ENCODE measurements at regions not wholly inside any gene's neighbourhood (a gene's known extent, or its start where the extent isn't known, plus 50 kb on each side); places are given as distances from the start of the nearest gene placed in this dataset.

DNA sequence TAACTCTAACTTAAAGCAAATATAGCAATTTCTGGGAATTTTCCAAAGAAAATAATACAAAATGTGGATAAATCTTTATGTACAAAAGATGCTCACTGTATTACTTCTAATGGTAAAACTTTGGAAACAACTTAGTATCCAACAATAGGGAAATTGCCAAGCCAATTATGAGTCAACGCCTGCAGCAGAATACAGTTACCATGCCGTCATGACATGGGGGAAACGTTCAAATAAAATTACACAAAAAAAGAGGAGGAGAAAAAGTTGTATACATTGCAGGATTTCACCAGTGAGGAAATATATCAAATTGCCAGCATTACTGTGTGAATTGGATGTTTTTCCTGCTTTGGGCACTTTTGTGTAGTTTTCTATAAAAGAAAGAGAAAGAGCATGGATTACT is 469.6 kb downstream of the SOX9 start:
- TF ChIP-seq, protein P1, sequence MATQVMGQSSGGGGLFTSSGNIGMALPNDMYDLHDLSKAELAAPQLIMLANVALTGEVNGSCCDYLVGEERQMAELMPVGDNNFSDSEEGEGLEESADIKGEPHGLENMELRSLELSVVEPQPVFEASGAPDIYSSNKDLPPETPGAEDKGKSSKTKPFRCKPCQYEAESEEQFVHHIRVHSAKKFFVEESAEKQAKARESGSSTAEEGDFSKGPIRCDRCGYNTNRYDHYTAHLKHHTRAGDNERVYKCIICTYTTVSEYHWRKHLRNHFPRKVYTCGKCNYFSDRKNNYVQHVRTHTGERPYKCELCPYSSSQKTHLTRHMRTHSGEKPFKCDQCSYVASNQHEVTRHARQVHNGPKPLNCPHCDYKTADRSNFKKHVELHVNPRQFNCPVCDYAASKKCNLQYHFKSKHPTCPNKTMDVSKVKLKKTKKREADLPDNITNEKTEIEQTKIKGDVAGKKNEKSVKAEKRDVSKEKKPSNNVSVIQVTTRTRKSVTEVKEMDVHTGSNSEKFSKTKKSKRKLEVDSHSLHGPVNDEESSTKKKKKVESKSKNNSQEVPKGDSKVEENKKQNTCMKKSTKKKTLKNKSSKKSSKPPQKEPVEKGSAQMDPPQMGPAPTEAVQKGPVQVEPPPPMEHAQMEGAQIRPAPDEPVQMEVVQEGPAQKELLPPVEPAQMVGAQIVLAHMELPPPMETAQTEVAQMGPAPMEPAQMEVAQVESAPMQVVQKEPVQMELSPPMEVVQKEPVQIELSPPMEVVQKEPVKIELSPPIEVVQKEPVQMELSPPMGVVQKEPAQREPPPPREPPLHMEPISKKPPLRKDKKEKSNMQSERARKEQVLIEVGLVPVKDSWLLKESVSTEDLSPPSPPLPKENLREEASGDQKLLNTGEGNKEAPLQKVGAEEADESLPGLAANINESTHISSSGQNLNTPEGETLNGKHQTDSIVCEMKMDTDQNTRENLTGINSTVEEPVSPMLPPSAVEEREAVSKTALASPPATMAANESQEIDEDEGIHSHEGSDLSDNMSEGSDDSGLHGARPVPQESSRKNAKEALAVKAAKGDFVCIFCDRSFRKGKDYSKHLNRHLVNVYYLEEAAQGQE (IDR thresholded peaks at IDR 0.05), result no peak
- TF ChIP-seq FOSL2 (IDR thresholded peaks at IDR 0.05) (no peak), FOSL2 (CRISPR knock-in tag; IDR thresholded peaks at IDR 0.05) (peak; percentile 67)
- Histone ChIP-seq H3K4me3 (peak overlapping the region; percentile 78), H3K9me3 (no peaks in the 10 kb centered on the region), H3K4me2 (peak overlapping the region; percentile 95), H3K27ac (peak overlapping the region; percentile 80 to 91), H3K4me1 (peaks cover 46% of the 10 kb centered on the region)
- WGBS (ENCODE audit: missing lambda C conversion rate), result under 1% methylated on average over 3 of the region's 3 CpGs
- DNase-seq (ENCODE audit: low read depth in 1 of 2, low spot score in 1 of 2) (peak in 1 of 2 experiments; percentile 58), ATAC-seq (no peak), FAIRE-seq (no peak)
- ChIA-PET CTCF (interaction anchor here (8.2 to 17.5 kb wide), 2 partner anchors 29 to 136 kb away, joined by 71 to 334 read pairs; no protein-coding TSS in a partner anchor), POLR2A (interaction anchor here (3.0 kb wide), 1 partner anchor 23 kb away, joined by 93 read pairs; no protein-coding TSS in a partner anchor)

GRCh38 chr17:72590882-72591281 is 470.1 kb downstream of the SOX9 start:
- ATAC-seq (peak; percentile 3 to 18; a peak in 3 of 6 replicates), DNase-seq (ENCODE audit: low read depth in 1 of 2, low spot score in 1 of 2) (no peak), FAIRE-seq (no peak)
- peak overlapping the region; percentile 80 to 91 for H3K27ac ChIP-seq
- WGBS (ENCODE audit: missing lambda C conversion rate), result 5% methylated on average over 9 of the region's 9 CpGs
- peaks cover 41% of the 10 kb centered on the region for H3K4me1 ChIP-seq
- ChIA-PET CTCF (interaction anchor here (0.9 to 17.5 kb wide), 7 partner anchors 12 to 598 kb away, joined by 3 to 334 read pairs (median 5); no protein-coding TSS in a partner anchor), POLR2A (interaction anchor here (0.8 to 3.0 kb wide), 6 partner anchors 12 to 92 kb away, joined by 3 to 177 read pairs (median 54); no protein-coding TSS in a partner anchor)
- no peaks in the 10 kb centered on the region for H3K9me3 ChIP-seq
- no peak for TF ChIP-seq CBX2 (IDR thresholded peaks at IDR 0.05; ENCODE audit: borderline replicate concordance, low read depth)
- TF ChIP-seq RNF2 (IDR thresholded peaks at IDR 0.05; ENCODE audit: borderline replicate concordance, low read depth), result no peak
- TF ChIP-seq CHD2 (IDR thresholded peaks at IDR 0.05; ENCODE audit: low read length, partially characterized antibody), result no peak
- TF ChIP-seq RAD21 (conservative IDR thresholded peaks at IDR 0.05 in 1 of 2, IDR thresholded peaks at IDR 0.05 in 1 of 2), result 0 out of 5 replicates have a peak, but pooled peaks of 1 of the 2 experiments have one; percentile 2
- TF ChIP-seq, protein P1 (IDR thresholded peaks at IDR 0.05), result no peak
- no peak for TF ChIP-seq CHD4 (IDR thresholded peaks at IDR 0.05; ENCODE audit: borderline replicate concordance)
- no peak for TF ChIP-seq SREBF2 (IDR thresholded peaks at IDR 0.05)
- no peak for TF ChIP-seq NR3C1 (IDR thresholded peaks at IDR 0.05)
- TF ChIP-seq KDM1A (IDR thresholded peaks at IDR 0.05; ENCODE audit: low read depth), result peak; percentile 39; the same call in 1 of the 2 replicates
- TF ChIP-seq POLR2AphosphoS2 (conservative IDR thresholded peaks at IDR 0.05; ENCODE audit: low read length), result no peak
- no peak for TF ChIP-seq ESRRA (IDR thresholded peaks at IDR 0.05; ENCODE audit: borderline replicate concordance, low read length)
- TF ChIP-seq FOXS1 (CRISPR knock-in tag; IDR thresholded peaks at IDR 0.05), result no peak
- peak overlapping the region; percentile 95 for H3K4me2 ChIP-seq
- peak overlapping the region; percentile 78 for H3K4me3 ChIP-seq
